NOMO-1 treated with dmso at 0.1 percent for 144 hours (cell line): ENCODE measurements at regions not wholly inside any gene's neighbourhood (a gene's known extent, or its start where the extent isn't known, plus 50 kb on each side); places are given as distances from the start of the nearest gene placed in this dataset.

Source experiments
- DNase-seq: peaks from one replicate; lab custom pipeline; 2025; ENCODE audit not compliant: unreplicated experiment; lab: John Stamatoyannopoulos, UW

DNA sequence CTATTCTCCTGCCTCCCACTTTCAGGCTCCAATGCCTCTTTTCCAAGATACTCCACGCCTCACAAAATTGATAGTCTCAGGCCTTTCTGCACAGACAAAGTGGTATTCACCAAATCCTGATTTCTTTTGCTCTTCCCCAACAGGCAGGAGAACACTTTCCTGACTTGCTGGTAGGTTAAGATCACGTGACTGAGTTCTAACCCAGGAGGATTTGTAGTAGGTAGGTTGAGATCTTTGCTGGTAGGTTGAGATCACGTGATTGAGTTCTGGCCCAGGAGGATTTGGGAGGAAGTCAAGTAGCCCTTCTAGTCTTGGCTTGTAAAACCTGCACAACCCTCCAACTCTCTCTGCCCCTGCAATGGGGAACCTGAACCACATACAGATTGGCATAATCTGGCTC is 741.5 kb downstream of the TYW1 start:
- DNase-seq = no peak

DNA sequence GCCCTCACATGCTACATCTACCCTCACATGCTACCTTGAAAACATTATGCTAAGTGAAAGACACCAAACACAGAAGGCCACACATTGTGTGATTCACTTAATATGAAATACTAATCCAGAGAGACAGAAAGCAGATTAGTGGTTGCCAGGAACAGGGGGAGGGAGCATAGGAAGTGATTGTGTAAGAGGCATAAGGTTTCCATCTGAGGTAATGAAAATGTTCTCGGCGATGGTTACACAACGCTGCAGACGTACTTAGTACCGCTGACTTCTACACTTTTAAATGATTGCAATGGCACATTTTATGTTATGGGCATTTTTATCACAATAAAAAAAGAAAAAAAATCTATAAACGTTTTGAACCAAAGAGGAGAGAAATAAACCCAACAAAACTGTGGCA is 742.3 kb downstream of the TYW1 start:
- DNase-seq = no peak

DNA sequence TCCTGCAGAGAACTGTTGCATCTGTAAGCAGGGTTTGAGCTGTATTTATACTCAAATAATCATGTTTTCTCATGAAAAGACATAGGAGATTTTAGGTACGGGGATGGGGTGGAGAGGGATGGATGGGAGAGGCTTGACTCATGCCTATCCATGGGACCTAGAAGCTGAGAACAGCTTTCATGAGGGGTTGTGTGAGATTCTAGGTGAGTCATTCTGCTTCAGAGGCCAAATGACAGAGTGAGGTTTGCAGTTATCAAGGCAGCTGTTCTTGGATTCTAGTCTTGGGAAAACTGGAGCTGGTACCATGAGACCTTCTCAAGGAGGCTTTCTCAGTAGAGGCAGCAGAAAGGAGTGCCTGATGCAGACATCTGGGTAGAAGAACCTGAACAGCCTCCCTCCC is 746.9 kb downstream of the TYW1 start:
- DNase-seq = no peak

DNA sequence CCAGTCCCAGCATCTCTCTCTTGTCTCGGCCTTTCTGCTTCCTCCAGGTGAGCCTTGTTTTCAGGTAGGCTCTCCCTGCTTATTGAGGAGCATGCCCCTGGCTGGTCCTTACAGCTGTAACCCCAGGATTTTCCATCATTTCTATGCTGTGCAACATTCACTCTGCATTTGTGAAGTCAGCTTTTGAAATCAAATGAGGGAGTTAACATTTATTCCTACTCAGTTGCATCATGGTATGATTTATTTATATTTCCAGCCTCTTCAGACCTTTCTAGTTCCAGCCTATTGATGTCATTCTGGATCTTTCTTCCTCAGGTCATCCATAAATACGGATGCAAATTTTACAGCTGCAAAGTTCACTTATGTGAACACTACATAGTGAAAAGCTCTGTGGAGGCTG is 755.6 kb downstream of the TYW1 start:
- DNase-seq = no peak

DNA sequence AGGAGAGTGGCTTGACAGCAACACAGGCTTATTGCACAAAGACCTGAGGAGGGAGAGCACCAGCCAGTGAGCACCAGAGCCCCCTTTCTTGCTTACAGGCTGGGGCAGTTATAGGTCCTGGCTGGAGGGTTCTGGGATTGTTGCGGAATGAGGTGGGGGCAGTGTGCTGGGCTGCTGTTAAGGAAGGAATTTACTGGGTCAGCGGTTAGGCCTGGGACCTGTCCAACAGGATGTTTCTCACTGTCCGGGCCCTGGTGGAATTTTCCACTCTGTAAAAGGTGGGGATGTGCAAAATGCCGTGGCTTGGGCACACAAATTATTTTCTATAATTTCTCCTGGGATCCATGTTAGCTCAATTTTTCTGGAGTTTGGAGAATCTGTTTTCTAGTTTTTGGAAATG is 757.3 kb downstream of the TYW1 start:
- DNase-seq = no peak

DNA sequence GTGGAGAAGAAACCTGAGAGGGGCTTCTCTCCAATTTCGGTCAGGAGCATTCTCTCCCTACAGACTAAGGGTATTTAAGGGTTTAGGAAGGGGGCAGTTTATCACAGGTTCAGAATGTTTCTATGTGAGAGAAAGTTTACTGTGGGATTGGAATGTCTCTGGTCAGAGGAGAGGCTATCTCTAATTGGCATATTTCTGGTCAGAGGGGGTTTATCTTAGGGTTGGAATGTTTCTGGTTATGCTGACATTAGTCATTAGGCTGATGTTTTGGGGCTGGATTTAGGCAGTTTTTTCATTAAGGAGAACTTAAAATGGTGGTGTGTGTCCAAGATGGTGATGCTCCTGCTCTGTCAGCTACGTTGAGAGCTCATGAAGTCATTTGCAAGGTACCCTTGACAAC is 758.0 kb downstream of the TYW1 start:
- no peak for DNase-seq

DNA sequence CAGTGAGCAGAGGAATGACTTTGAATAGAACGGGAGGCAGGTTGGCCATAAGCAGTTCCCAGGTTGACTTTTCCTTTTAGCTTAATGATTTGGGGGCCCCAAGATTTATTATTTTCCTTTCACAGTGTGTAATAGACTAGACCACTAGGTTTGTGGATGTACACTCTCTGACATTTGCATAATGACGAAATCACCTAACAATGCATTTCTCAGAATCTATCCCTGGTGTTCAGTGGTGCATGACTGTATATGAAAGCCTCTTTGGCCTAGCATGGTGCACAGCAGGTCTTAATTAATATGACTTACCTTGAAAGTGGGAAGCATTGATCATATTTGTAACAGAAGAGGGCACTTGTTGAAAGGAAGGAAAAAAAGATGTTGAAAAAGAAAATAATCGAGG is 761.9 kb downstream of the TYW1 start:
- no peak for DNase-seq

DNA sequence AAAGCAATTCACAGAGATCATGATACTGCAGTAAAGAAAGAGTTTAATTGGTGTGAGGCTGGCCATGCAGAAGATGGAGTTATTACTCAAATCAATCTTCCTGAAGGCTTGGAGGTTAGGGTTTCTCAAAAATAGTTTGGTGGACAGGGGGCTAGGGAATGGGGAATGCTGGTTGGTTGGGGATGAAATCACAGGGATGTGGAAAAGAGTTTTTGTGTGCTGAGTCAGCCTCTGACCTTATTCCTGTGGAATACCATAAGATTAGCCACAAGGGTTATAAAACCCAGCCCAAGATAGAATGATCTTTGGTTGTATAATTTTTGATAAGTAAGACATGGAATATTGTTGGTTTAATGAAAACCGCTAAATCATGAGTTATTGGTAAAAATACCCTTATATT is 764.3 kb downstream of the TYW1 start:
- DNase-seq = no peak

DNA sequence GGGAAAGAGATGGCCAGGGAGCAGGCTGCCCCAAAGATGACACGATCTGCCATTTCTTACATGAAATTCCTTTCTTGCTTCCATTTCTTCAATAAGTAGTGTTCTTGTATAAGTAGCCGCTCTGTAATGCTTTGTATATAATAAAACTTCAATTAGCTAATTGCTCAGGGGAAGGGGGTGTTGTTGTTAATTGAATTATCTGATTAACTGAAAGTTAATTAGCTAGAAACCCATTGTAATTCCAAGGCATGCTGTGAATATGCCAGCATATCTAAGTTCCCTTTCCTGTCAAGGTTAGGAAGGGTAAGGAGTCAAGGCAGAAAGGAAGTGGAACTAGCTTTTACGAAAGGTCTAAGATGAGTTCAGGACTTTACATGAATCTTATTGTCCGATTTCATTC is 765.9 kb downstream of the TYW1 start:
- DNase-seq = no peak

DNA sequence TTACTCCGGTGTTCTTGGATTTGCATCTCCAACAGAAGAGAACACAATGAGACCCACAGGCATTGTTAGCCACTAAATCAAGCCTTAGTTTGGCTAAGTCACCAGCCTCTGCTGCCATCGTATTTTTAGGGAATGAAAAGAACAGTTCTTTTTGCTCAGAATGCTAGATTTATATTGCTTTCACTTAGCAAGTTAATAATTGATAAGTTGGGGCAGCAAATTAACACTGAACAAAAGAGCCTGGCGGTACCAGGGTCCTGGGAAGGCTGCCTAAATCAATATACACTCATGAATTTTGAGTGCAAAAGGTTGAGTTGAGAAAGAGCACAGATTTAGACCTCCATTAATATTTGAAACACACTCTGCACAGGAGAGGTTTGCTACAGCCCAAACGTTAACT is 767.7 kb downstream of the TYW1 start:
- no peak for DNase-seq

DNA sequence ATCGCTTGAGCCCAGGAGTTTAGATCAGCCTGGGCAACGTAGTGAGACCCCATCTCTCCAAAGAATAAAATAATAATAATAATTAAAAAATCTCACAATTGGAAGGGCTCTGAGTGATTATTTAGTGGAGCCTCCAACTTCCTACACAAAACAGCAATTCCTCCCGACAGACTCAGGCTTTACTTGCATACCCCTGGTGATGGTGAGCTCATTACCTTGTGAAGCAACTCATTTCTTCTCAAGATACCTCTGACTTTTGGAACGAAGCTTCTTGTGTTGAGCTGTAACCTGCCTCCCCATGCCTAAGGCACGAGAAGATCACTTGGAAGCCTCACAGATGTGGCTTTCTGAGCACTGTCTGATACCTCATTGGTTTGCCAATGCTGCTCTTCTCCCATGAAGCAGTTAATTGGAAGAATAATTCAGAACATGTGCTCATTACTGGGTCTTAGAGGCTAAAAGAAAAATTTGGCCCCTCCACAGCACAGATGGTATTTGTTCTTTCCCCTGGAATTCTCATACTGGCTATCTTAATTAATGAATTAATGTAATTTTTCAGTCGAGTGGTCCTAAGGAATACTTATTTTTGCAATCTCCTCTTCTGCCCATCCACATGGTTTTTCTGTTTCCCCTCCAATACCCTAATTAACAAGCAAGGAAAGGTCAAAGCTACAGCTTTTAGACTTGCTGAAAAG is 769.0 kb downstream of the TYW1 start:
- DNase-seq = no peak

DNA sequence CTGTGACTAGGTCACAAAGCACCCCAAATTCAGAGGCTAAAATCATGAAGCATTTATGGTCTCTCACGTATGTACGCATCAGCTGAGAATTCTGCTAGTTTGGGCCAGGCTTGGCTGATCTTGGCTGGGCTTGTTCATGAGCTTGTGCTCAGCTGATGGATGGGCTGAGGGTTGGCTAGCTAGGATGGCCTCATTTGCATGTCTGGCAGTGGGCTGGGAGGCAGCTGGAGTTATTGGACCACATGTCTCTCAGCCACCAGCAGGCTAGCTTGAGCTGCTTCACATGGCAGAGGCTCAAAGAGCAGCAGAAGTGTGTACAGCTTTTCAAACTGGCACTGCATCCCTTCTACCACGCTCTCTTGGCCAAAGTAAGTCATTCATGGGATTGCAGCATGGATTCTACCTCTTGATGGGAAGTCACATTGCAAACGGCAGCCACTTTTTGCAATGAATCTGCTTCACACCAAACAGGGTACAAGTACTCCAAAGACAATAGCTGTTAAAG is 770.3 kb downstream of the TYW1 start:
- no peak for DNase-seq

DNA sequence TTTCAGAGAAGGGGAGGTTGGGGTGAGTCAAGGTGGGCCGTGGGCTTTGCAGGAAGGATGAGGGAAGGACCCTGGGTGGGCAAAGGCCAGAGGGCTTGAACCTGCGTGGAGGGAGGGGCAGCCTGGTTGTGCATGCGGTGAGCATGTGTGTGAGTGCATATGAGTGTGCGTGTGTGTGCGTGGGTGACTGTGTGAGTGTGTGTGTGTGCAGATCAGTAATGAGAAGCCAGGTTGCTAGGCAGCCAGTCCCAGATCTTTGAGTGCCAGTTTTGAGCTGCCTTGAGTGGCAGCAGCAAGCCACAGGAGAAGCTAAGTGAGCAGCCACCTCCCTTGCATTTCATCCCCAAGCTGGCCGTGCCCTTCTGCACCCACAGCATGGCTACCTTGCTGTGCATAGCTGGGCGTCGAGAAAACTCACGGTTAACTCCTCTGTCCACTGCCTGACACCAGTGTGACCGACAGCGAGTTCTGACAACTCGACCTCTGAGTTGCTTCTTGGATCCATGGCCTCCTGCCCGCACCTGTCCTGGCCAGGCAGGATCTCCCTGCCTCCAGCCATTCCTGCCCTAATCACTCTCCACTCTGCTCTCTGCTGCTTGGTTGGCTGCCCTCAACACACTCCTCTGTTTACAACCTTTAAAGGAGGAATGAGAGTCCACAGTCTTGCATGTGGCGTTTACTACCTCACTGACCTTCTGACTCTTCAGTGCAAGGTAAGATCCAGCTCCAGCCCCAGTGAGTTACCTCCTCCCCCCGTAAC is 775.4 kb downstream of the TYW1 start:
- no peak for DNase-seq

DNA sequence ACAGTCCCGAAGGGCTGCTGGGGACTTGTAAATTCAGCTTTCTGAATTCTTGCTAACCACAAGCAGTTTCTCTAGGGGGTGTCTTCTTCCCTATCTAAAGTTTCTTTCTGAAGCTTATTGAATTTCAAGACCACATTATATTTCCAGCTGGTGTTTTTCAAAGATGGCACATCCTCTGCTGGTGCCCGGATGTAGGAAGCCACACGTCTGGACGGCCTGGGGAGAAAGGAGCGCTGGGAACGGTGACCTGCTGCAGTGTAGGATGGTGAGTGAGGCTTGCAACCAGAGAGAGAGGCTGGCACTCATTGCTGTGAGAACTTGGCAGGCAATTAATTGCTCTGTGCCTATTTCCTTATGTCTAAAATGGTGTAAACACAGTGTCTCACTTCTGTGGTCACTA is 776.4 kb downstream of the TYW1 start:
- DNase-seq = no peak

DNA sequence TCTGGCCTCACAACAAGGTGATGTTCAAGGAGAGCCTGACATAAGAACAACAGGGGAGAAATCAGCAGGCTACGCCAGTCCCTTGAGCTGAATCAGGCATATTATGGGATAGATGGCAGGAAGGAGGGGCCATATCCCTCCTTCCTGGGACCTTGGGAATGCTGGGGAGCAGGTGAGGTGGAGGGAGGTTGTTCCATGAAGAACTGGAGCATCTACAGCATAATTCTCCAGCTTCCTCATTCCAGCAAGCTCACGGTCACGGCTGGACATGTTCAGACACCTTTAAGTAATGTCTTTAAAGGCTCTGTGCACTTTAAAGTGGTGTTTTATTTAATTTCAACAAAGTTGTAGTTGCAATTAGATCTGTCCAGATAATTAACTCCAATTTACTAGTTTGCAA is 780.5 kb downstream of the TYW1 start:
- no peak for DNase-seq

DNA sequence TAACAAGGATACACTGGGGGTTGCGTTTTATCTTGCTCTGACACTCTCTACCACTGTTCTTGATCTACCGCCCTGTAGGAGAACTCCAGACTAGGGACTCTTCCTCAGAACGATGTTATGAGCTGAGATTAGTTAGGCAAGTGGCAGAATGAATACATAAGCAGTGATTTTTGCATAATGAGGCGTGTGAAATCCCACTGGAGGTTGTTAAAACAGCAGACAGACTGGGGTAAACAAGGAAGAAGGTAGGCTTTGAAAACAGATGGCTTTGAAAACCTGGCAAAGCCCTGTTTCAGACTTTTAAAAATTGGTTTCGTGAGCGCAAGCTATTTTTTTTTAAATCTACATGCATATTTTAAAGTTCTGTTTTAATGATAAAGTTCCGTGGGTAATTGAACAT is 785.2 kb downstream of the TYW1 start:
- DNase-seq = no peak

DNA sequence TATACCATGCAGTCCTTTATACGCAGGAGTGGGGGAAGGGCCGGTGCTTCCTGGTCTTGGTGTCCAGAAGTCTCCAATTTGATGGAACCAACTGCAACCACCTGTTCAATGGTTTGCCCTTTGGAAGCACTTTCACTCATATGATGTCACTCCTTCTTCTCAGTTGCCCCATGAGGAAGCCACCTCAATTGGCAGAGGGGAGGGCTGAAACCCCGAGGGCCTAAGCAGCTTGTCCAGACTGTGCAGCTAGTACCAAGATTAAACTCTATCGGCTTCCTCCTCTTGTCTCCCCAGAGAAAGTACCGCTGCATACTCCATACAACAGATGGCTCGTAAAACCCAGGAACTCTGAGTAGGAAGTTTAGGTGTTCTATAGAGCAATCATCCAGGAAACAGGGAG is 789.4 kb downstream of the TYW1 start:
- no peak for DNase-seq

DNA sequence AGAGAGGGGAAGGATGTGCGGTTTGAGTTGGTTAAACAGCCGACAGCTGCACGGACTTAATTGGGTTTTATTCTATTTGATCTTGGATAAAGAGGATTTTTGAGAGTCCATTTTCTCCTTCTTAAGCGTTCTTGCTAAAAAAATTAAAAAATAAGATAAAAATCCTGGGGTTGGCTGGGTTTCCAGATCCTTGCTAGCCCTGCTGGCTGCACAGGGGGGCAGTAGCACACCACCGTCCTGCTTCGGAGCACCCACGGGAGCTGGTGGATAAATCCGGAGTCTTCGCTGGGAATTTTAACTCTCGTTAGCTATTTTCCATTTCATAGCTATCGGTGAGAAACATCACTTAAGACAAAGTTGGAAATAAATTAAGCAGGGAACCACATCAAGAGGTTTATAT is 792.0 kb downstream of the TYW1 start:
- no peak for DNase-seq

DNA sequence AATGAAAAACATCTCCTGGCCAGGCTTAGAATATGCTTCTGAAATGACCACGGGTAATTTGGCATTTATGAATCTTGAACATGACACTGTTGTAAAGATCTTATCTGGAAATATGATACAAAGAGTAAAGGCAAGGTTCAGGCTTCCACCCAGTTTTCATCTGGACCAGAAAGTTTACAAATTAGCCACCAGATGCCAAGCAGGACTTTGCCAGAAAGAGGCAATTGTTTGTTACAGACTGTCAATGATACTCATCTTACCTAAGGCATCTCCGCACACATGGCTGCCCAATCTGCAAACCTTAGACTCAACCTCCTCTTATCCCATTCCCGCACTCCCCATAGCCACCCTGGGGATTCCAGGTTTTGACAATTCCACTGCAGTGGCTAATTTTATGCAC is 795.3 kb downstream of the TYW1 start:
- DNase-seq = no peak

DNA sequence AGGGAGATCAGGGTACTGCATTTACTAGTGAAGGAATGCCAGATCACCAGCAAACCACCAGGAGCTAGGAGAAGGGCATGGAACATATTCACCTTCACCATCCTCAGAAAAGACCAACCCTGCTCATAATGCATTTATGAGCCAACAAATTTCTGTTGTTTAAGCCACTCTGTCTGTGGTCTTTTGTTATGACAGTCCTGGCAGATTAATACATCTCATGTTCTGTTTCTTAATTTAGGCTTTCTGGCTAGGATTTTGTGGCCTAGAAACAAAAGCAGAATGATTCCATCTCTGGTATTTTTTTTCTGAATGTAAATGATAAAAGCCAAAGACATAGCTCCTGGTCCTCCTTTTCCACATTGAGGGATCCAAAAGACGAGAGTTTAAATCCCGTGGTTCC is 797.9 kb downstream of the TYW1 start:
- no peak for DNase-seq

DNA sequence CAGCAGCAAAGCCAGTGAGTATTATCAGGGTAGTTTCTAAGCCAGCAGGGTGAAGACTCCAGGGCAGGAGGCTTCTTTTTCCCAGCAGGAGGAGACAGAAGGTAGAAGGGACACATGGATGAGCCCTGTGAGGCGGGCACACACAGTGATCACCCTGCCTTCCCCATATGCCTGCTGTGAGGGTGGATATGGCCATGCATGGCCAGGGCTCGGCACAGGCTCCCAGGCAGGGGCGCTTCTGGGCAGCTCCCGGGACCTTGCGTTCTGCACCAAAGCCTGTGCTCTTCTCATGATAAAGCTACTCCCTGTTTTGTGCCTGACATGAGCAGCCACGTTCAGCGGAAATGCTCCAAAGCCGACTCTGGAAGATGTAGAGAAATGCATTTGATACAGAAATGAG is 807.2 kb downstream of the TYW1 start:
- DNase-seq = no peak

DNA sequence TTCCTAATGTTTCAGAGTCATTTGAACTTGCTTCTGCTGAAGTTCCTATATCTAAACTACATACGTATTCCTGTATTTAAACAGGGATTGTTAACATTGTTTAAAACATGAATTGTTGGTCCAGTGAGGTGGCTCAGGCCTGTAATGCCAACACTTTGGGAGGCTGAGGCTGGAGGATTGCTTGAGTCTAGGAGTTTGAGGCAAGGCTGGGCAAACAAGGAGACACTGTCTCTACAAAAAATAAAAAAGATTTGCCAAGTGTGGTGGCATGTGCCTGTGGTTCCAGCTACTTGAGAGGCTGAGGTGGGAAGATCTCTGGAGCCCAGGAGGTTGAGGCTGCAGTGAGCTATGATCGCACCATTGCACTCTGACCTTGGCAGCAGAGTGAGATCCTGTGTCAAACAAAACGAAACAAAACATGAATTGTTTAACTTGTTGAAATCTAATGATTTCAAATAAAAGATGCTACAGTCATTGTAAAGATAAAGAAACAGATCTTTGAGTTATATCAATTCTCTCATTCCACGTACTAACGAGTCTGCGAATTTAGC is 809.4 kb downstream of the TYW1 start:
- DNase-seq = no peak
